ENCODE measurements at regions not wholly inside any gene's neighbourhood (a gene's known extent, or its start where the extent isn't known, plus 50 kb on each side); places are given as distances from the start of the nearest gene placed in this dataset.
"Not testable (repeated sequence)": the region's sequence is repeated elsewhere in the genome, so short reads cannot be mapped to it uniquely, and the experiment has no call there.

DNA sequence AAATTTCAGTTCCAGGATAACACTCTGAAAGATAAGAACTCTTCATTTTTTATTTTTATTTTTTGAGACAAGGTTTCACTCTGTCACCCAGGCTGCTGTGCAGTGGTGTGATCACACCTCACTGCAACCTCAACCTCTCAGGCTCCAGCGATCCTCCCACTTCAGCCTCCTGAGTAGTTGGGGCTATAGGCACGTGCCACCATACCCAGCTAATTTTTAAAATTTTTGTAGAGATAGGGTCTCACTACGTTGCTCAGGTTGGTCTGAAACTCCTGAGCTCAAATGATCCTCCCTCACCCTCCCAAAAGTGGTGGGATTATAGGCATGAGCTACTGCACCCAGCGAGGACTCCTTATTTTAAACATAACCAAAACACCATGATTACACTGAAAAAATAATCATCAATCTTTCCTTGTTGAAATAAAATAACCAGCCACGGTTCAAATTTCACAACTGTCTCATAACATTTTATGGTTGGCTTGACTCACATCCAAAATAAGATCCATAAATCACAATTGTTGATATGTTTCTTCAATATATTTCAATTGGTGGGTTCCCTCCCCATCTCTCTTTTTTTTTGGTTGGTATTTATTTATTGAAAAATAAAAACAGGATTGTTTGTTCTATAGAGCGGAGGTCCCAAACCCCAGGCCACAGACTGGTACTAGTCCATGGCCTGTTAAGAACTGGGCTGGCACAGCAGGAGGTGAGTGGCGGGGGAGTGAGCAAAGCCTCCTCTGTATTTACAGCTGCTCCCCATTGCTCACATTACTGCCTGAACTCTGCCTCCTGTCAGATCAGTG lies 60.1 kb upstream of the FAM171A1 start:
- no peak for DNase-seq (ENCODE audit: low spot score)

DNA sequence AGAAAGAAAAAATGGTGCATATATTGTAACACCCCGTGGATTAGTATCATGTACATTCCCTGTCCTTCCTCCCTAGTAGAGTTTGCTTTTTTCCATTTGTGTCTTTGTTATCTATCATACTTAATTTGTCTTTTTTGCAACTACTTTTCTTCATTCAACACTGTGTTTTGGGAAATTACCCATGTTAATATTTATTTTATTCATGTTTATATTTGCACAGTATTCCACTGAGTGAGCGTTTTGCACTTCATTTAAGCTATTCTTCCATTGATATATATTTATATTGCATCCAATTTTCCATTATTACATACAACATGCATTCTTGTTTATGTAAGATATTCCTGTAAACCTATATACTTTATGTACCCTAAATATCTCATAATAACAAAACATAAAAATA lies 57.6 kb upstream of the FAM171A1 start:
- no peak for DNase-seq (ENCODE audit: low spot score)

DNA sequence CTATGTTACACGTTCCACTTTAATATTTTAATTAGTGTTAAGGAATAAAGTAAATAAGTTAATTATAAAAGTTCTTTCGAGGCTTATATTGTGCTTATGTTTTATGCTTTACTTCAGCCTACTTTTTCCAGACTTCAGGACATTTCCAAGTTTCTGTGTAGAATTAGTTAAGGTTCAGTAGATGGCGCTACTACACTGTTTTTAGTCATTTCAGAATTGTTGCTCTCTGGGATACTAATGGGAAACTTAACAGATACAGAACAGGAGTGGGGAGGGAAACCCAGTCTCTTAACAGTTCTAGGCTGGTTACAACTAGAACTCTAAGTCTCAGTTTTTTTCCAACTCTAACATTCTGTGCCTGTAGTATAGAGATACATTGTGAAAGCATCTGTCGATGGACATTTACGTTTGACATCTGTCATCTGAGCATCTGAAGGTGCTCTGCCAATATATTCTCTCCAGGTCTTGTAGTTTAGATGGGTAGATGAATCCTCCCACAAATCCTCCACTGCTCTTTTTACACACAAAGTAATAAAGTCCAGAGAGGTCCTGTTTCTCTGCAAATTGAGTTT lies 56.8 kb upstream of the FAM171A1 start:
- DNase-seq (ENCODE audit: low spot score) = peak; percentile 54

DNA sequence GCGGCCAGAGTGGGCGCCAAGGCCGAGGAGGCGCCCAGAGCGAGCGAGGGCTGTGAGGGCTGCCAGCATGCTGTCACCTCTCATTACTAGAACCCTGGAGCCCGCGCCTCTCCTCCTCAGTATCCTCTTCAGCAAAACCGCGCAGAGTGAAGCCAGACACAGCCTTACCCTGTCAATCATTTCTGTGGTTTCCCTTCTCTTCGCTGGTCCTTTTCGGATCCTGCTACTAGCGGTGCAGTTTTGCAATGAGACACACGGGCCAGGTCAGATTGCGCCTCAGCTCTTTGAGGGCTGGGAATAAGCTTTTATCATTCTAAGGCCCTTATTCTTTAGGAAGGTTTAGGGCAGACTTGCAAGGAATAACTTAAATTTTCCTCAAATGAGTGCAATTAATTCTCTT lies 55.5 kb upstream of the FAM171A1 start:
- DNase-seq (ENCODE audit: low spot score) = no peak

DNA sequence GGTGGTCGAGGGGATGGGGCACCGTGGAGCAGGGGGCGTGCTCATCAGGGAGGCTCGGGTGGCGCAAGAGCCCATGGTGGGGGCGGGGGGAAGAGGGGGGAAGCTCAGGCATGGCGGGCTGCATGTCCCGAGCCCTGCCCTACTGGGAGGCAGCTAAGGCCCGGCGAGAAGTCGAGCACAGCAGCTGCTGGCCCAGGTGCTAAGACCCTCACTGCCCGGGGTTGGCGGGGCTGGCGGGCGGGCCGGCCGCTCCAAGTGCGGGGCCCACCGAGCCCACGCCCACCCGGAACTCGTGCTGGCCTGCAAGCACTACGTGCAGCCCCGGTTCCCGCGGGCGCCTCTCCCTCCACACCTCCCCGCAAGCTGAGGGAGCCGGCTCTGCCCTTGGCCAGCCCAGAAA lies 55.0 kb upstream of the FAM171A1 start:
- DNase-seq (ENCODE audit: low spot score) = no peak

DNA sequence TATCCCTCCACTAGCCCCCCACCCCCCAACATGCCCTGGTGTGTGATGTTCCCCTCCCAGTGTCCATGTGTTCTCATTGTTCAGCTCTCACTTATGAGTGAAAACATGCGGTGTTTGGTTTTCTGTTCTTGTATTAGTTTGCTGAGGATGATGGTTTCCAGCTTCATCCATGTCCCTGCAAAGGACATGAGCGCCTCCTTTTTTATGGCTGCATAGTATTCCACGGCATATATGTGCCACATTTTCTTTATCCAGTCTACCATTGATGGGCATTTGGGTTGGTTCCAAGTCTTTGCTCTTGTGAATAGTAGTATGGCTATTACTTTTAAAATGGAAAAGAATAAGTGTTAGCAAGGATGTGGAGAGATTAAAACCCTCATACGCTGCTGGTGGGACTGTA lies 50.8 kb upstream of the FAM171A1 start:
- DNase-seq (ENCODE audit: low spot score) = not testable (repeated sequence)

All from SK-N-DZ (cell line).